Gastrocnemius medialis (tissue), 4 donors: ENCODE measurements at regions not wholly inside any gene's neighbourhood (a gene's known extent, or its start where the extent isn't known, plus 50 kb on each side); places are given as distances from the start of the nearest gene placed in this dataset.

ENCODE experiments used
- ATAC-seq, 2 donors: fragments of 150-250 bp; one replicate each; pipeline ENCODE4 v1.9.1; 2016
- DNase-seq, 2 donors: peaks; one replicate each; pipeline ENCODE4 v3.0.0-alpha.2; 2019
- H3K27ac ChIP-seq, 4 donors: fragments of 200-600 bp; sonication (generic); 1 replicate in 1 of 4; 2 replicates in 3 of 4; pipeline ENCODE4 v1.5.1; 2016 to 2018; ENCODE audit warnings: mild to moderate bottlenecking in 2 of 4, moderate library complexity in 1 of 4
- H3K27me3 ChIP-seq, 3 donors: fragments of 200-600 bp; sonication (generic) in 2 of 3; 1 replicate in 1 of 3; 2 replicates in 2 of 3; pipeline versions ENCODE4 v1.5.1 to v1.6.0; 2016 to 2019; ENCODE audit warnings: mild to moderate bottlenecking in 1 of 3, moderate library complexity in 1 of 3
- H3K36me3 ChIP-seq, 2 donors: fragments of 200-600 bp; sonication (generic) in 1 of 2; one replicate each; pipeline ENCODE4 v1.5.1; 2017 to 2018
- H3K4me1 ChIP-seq, 2 donors: fragments of 200-600 bp; sonication (generic) in 1 of 2; one replicate each; pipeline ENCODE4 v1.5.1; 2016 to 2017; ENCODE audit warnings: mild to moderate bottlenecking in 2 of 2
- H3K4me3 ChIP-seq, 4 donors: fragments of 200-600 bp; sonication (generic) in 3 of 4; 1 replicate in 1 of 4; 2 replicates in 3 of 4; pipeline ENCODE4 v1.5.1; 2016 to 2019; ENCODE audit warnings: mild to moderate bottlenecking in 2 of 4
- H3K9me3 ChIP-seq, 3 donors: fragments of 200-600 bp; sonication (generic) in 2 of 3; 1 replicate in 1 of 3; 2 replicates in 2 of 3; pipeline ENCODE4 v1.5.1; 2016 to 2019
- CTCF ChIP-seq, 5 experiments: fragments of 450-650 bp in 3 of 5; fragments of 200-600 bp in 2 of 5; sonication (generic) in 2 of 5; IDR thresholded peaks in 4 of 5; conservative IDR thresholded peaks in 1 of 5; 1 replicate in 4 of 5; 2 replicates in 1 of 5; pipeline ENCODE4 v1.5.1; 2016 to 2019; ENCODE audit warnings: antibody characterized with exemption in 5 of 5, mild to moderate bottlenecking in 3 of 5, moderate library complexity in 3 of 5
- POLR2A ChIP-seq, 2 donors: fragments of 450-650 bp; IDR thresholded peaks; one replicate each; pipeline ENCODE4 v1.6.1; 2017; ENCODE audit warnings: antibody characterized with exemption in 2 of 2, mild to moderate bottlenecking in 2 of 2, moderate library complexity in 2 of 2
- in situ Hi-C, 4 donors: fragments of 200-750 bp; cut with MboI; loops; one replicate each; pipeline versions ENCODE4 v1.15.0 to v1.8.0; 2017; ENCODE audit warnings: low sequenced_read_pairs in 4 of 4
- intact Hi-C: fragments of 100-400 bp; cut with DNase I; formaldehyde crosslinking; loops from one replicate; pipeline ENCODE4 v1.15.1; 2023; ENCODE audit warnings: low total_unique reads

- intact Hi-C loops, result no loop called here
- Histone ChIP-seq H3K4me3 (no peak overlapping the region), H3K36me3 (no peaks in the 10 kb centered on the region), H3K4me1 (no peaks in the 10 kb centered on the region), H3K27me3 (no peaks in the 10 kb centered on the region), H3K27ac (no peak overlapping the region), H3K9me3 (no peaks in the 10 kb centered on the region)
- in situ Hi-C loops, result no loop called here
- ATAC-seq (no peak), DNase-seq (no peak)
- no peak for TF ChIP-seq POLR2A (IDR thresholded peaks at IDR 0.05)
- no peak for TF ChIP-seq CTCF (IDR thresholded peaks at IDR 0.05 in 4 of 5, conservative IDR thresholded peaks at IDR 0.05 in 1 of 5)
Measured at GRCh38 chr18:41410006-41410405, 545.0 kb upstream of the PIK3C3 start.

GRCh38 chr18:41406834-41407233 is 548.2 kb upstream of the PIK3C3 start:
- H3K4me3 ChIP-seq, result no peak overlapping the region
- in situ Hi-C loops (no loop called here), intact Hi-C loops (no loop called here)
- TF ChIP-seq POLR2A (IDR thresholded peaks at IDR 0.05), result no peak
- no peak for TF ChIP-seq CTCF (IDR thresholded peaks at IDR 0.05 in 4 of 5, conservative IDR thresholded peaks at IDR 0.05 in 1 of 5)
- no peaks in the 10 kb centered on the region for H3K36me3 ChIP-seq
- ATAC-seq (no peak), DNase-seq (no peak)
- H3K27ac ChIP-seq, result no peak overlapping the region
- H3K4me1 ChIP-seq, result no peaks in the 10 kb centered on the region
- H3K27me3 ChIP-seq, result no peaks in the 10 kb centered on the region
- H3K9me3 ChIP-seq, result no peaks in the 10 kb centered on the region

GRCh38 chr18:41396861-41397260 is 558.2 kb upstream of the PIK3C3 start:
- H3K36me3 ChIP-seq, result no peaks in the 10 kb centered on the region
- no peaks in the 10 kb centered on the region for H3K4me1 ChIP-seq
- no peak overlapping the region for H3K4me3 ChIP-seq
- intact Hi-C loops (no loop called here), in situ Hi-C loops (no loop called here)
- no peak overlapping the region for H3K27ac ChIP-seq
- ATAC-seq (no peak), DNase-seq (no peak)
- no peak for TF ChIP-seq POLR2A (IDR thresholded peaks at IDR 0.05)
- H3K9me3 ChIP-seq, result no peaks in the 10 kb centered on the region
- H3K27me3 ChIP-seq, result no peaks in the 10 kb centered on the region

GRCh38 chr18:41396211-41396610 is 558.8 kb upstream of the PIK3C3 start:
- Histone ChIP-seq H3K4me1 (no peaks in the 10 kb centered on the region), H3K4me3 (no peak overlapping the region), H3K36me3 (no peaks in the 10 kb centered on the region), H3K9me3 (no peaks in the 10 kb centered on the region), H3K27me3 (no peaks in the 10 kb centered on the region), H3K27ac (no peak overlapping the region)
- no peak for TF ChIP-seq POLR2A (IDR thresholded peaks at IDR 0.05)
- TF ChIP-seq CTCF (IDR thresholded peaks at IDR 0.05 in 4 of 5, conservative IDR thresholded peaks at IDR 0.05 in 1 of 5), result no peak
- no peak for DNase-seq
- no peak for ATAC-seq
- intact Hi-C loops (no loop called here), in situ Hi-C loops (no loop called here)

- intact Hi-C loops (no loop called here), in situ Hi-C loops (no loop called here)
- Histone ChIP-seq H3K27me3 (no peaks in the 10 kb centered on the region), H3K9me3 (no peaks in the 10 kb centered on the region), H3K27ac (no peak overlapping the region), H3K4me1 (no peaks in the 10 kb centered on the region), H3K4me3 (no peak overlapping the region), H3K36me3 (no peaks in the 10 kb centered on the region)
- DNase-seq, result no peak
- no peak for ATAC-seq
- no peak for TF ChIP-seq POLR2A (IDR thresholded peaks at IDR 0.05)
- TF ChIP-seq CTCF (IDR thresholded peaks at IDR 0.05 in 4 of 5, conservative IDR thresholded peaks at IDR 0.05 in 1 of 5), result no peak
Measured at GRCh38 chr18:41395695-41396094, 559.3 kb upstream of the PIK3C3 start.
